ENCODE measurements at regions not wholly inside any gene's neighbourhood (a gene's known extent, or its start where the extent isn't known, plus 50 kb on each side); places are given as distances from the start of the nearest gene placed in this dataset.
A peak's percentile ranks its signal among the peaks of the same experiment; 100 is the strongest.

DNA sequence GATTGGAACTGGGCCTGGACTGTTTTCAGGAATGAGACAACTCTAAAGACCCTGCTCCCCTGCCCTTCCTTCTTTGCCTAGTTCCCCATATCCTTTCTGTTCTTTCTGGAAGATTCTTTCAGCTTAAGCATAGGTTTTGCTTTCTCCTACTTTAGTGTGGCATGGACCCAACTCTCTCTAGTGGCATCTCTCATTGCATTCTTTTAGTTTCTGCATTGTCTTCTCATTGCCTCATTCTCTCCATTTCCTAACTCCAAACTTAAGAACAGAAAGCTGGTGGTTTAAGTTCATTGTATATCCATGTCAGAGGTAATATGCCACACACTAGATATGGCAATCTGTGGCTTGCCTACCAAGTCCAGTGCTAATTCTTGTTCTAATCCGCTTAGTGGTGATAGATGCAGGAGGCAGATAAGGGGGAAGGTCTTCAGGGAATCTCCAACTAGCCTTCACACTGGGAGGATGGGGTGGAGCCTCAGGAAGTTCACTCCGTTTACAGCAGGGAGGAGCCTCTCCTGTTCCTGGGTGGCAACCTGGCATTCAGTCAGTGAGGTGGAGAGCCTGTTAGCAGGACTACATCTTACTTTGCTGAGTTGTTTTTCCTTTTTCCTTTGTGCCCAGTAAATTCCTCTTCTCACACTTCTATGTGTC lies 165.1 kb upstream of the LMNTD1 start:
- no peak for TF ChIP-seq EZH2 (IDR thresholded peaks at IDR 0.05; ENCODE audit: low read length, missing control alignments)
- TF ChIP-seq, protein P1, sequence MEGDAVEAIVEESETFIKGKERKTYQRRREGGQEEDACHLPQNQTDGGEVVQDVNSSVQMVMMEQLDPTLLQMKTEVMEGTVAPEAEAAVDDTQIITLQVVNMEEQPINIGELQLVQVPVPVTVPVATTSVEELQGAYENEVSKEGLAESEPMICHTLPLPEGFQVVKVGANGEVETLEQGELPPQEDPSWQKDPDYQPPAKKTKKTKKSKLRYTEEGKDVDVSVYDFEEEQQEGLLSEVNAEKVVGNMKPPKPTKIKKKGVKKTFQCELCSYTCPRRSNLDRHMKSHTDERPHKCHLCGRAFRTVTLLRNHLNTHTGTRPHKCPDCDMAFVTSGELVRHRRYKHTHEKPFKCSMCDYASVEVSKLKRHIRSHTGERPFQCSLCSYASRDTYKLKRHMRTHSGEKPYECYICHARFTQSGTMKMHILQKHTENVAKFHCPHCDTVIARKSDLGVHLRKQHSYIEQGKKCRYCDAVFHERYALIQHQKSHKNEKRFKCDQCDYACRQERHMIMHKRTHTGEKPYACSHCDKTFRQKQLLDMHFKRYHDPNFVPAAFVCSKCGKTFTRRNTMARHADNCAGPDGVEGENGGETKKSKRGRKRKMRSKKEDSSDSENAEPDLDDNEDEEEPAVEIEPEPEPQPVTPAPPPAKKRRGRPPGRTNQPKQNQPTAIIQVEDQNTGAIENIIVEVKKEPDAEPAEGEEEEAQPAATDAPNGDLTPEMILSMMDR (conservative IDR thresholded peaks at IDR 0.05 in 1 of 2, IDR thresholded peaks at IDR 0.05 in 1 of 2; ENCODE audit: low read depth in 1 of 2, low read length in 2 of 2) = no peak
- Histone ChIP-seq H3K9me3 (ENCODE audit: control insufficient read depth, insufficient read depth, low read depth, low read length) (no peaks in the 10 kb centered on the region), H3K4me1 (ENCODE audit: control insufficient read depth, extremely low read depth, insufficient read depth, low read length) (peaks cover 4% of the 10 kb centered on the region), H3K4me2 (ENCODE audit: extremely low read depth, insufficient read depth, low read length) (no peak overlapping the region), H3K36me3 (ENCODE audit: control insufficient read depth, insufficient read depth, low read length) (no peaks in the 10 kb centered on the region), H3K9ac (ENCODE audit: insufficient read depth, low read length) (no peak overlapping the region), H3K27me3 (ENCODE audit: control insufficient read depth, insufficient read depth, low read length) (no peaks in the 10 kb centered on the region), H4K20me1 (ENCODE audit: control insufficient read depth, extremely low read depth, insufficient read depth, low read length) (no peaks in the 10 kb centered on the region), H2AFZ (ENCODE audit: low read length) (no peak overlapping the region), H3K27ac (ENCODE audit: insufficient read depth, low read length) (no peak overlapping the region), H3K4me3 (replicated peaks in 1 of 4; ENCODE audit: control extremely low read depth in 1 of 4, insufficient read depth in 1 of 4, low read depth in 3 of 4, low read length in 4 of 4) (no peak overlapping the region), H3K79me2 (ENCODE audit: control insufficient read depth, insufficient read depth, low read length) (no peaks in the 10 kb centered on the region)
- no peak for DNase-seq (ENCODE audit: low read depth in 2 of 2)

DNA sequence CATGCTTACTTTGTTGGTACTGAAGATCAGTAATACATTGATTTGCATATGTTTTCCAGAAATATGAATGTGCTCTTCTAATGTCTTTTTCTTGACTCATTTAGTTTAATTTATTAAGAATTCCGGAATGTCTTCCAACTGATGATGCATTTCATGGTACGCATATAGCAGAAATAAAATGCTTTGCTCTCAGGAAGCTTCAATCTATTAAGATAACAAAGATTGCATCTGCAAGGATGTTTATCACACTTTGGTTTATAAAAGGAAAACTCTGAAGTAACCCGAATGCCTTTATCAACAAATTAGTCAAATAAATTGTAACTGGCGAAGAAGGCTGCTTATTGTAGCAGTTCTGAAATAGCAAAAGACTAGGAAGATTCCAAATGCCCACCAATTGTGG lies 166.4 kb upstream of the LMNTD1 start:
- peak overlapping the region; percentile 19 for H3K4me2 ChIP-seq (ENCODE audit: extremely low read depth, insufficient read depth, low read length)

DNA sequence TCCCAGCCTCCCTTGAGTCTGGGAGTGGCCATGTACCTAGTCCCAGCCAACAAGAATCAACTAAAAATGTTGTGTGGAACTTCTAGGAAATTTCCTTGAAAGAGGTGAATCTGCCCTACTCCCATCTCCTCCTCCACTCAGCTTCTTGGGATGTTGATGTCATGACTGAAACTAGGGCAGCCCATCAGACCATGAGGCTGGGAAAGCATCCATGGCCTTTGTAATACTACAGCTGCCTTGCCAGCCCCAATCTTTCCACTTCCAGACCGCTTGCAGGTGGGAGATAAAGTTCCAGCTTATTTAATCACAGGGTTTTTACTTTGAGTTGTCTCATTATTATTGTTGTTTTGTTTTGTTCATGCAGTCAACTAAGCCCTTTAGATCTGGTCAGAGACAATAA lies 170.3 kb upstream of the LMNTD1 start:
- peak; percentile 19 to 87 for DNase-seq (ENCODE audit: low read depth in 2 of 2)
- no peak overlapping the region for H3K27ac ChIP-seq (ENCODE audit: insufficient read depth, low read length)

More for the DNA sequence above, 166.4 kb upstream of the LMNTD1 start:
- Histone ChIP-seq H3K9me3 (ENCODE audit: control insufficient read depth, insufficient read depth, low read depth, low read length) (no peaks in the 10 kb centered on the region), H3K4me3 (replicated peaks in 1 of 4; ENCODE audit: control extremely low read depth in 1 of 4, insufficient read depth in 1 of 4, low read depth in 3 of 4, low read length in 4 of 4) (no peak overlapping the region), H4K20me1 (ENCODE audit: control insufficient read depth, extremely low read depth, insufficient read depth, low read length) (no peaks in the 10 kb centered on the region), H3K36me3 (ENCODE audit: control insufficient read depth, insufficient read depth, low read length) (no peaks in the 10 kb centered on the region), H3K79me2 (ENCODE audit: control insufficient read depth, insufficient read depth, low read length) (no peaks in the 10 kb centered on the region), H3K27me3 (ENCODE audit: control insufficient read depth, insufficient read depth, low read length) (no peaks in the 10 kb centered on the region), H3K27ac (ENCODE audit: insufficient read depth, low read length) (no peak overlapping the region), H2AFZ (ENCODE audit: low read length) (no peak overlapping the region), H3K4me1 (ENCODE audit: control insufficient read depth, extremely low read depth, insufficient read depth, low read length) (peaks cover 4% of the 10 kb centered on the region), H3K9ac (ENCODE audit: insufficient read depth, low read length) (no peak overlapping the region)
- TF ChIP-seq, protein P1 (conservative IDR thresholded peaks at IDR 0.05 in 1 of 2, IDR thresholded peaks at IDR 0.05 in 1 of 2; ENCODE audit: low read depth in 1 of 2, low read length in 2 of 2) = no peak
- TF ChIP-seq EZH2 (IDR thresholded peaks at IDR 0.05; ENCODE audit: low read length, missing control alignments) = no peak
- DNase-seq (ENCODE audit: low read depth in 2 of 2) = peak; percentile 21 to 35

More for the DNA sequence above, 170.3 kb upstream of the LMNTD1 start:
- TF ChIP-seq EZH2 (IDR thresholded peaks at IDR 0.05; ENCODE audit: low read length, missing control alignments) = no peak
- TF ChIP-seq, protein P1 (conservative IDR thresholded peaks at IDR 0.05 in 1 of 2, IDR thresholded peaks at IDR 0.05 in 1 of 2; ENCODE audit: low read depth in 1 of 2, low read length in 2 of 2) = no peak
- Histone ChIP-seq H3K4me3 (replicated peaks in 1 of 4; ENCODE audit: control extremely low read depth in 1 of 4, insufficient read depth in 1 of 4, low read depth in 3 of 4, low read length in 4 of 4) (no peak overlapping the region), H2AFZ (ENCODE audit: low read length) (no peak overlapping the region), H3K27me3 (ENCODE audit: control insufficient read depth, insufficient read depth, low read length) (no peaks in the 10 kb centered on the region), H3K4me1 (ENCODE audit: control insufficient read depth, extremely low read depth, insufficient read depth, low read length) (peaks cover 4% of the 10 kb centered on the region), H4K20me1 (ENCODE audit: control insufficient read depth, extremely low read depth, insufficient read depth, low read length) (no peaks in the 10 kb centered on the region), H3K4me2 (ENCODE audit: extremely low read depth, insufficient read depth, low read length) (no peak overlapping the region), H3K9me3 (ENCODE audit: control insufficient read depth, insufficient read depth, low read depth, low read length) (no peaks in the 10 kb centered on the region), H3K9ac (ENCODE audit: insufficient read depth, low read length) (no peak overlapping the region), H3K79me2 (ENCODE audit: control insufficient read depth, insufficient read depth, low read length) (no peaks in the 10 kb centered on the region), H3K36me3 (ENCODE audit: control insufficient read depth, insufficient read depth, low read length) (no peaks in the 10 kb centered on the region)

Measured in fibroblast of lung (primary cell).